ENCODE measurements at regions not wholly inside any gene's neighbourhood (a gene's known extent, or its start where the extent isn't known, plus 50 kb on each side); places are given as distances from the start of the nearest gene placed in this dataset.
A peak's percentile ranks its signal among the peaks of the same experiment; 100 is the strongest.

GRCh38 chr13:102945324-102945815 lies 99.5 kb downstream of the ERCC5 start:
- intact Hi-C loops (cut with DNase I): no loop called here

GRCh38 chr13:102944821-102945220 lies 99.0 kb downstream of the ERCC5 start:
- TF ChIP-seq CTCF (IDR thresholded peaks at IDR 0.05): no peak
- TF ChIP-seq EP300 (IDR thresholded peaks at IDR 0.05): no peak
- TF ChIP-seq POLR2AphosphoS5 (IDR thresholded peaks at IDR 0.05): no peak
- no peak for TF ChIP-seq POLR2A (IDR thresholded peaks at IDR 0.05; ENCODE audit: low read depth)
- no peak overlapping the region for H3K4me3 ChIP-seq
- H3K4me1 ChIP-seq: no peaks in the 10 kb centered on the region
- H3K27ac ChIP-seq (replicated peaks in 1 of 4): no peak overlapping the region
- intact Hi-C loops (cut with DNase I): no loop called here
- no peaks in the 10 kb centered on the region for H3K36me3 ChIP-seq
- peak; percentile 62 for DNase-seq (ENCODE audit: extremely low spot score)
- H3K9me3 ChIP-seq: peaks cover 0 to 12% (median 6%) of the 10 kb centered on the region in 4 donors
- 83% methylated on average over 2 of the region's 2 CpGs for WGBS
- H3K27me3 ChIP-seq: no peaks in the 10 kb centered on the region

More at GRCh38 chr13:102945324-102945815, 99.5 kb downstream of the ERCC5 start:
- DNase-seq (ENCODE audit: extremely low spot score): peak; percentile 4
- no peak overlapping the region for H3K4me3 ChIP-seq
- H3K4me1 ChIP-seq: no peaks in the 10 kb centered on the region
- peaks cover 0 to 12% (median 6%) of the 10 kb centered on the region in 4 donors for H3K9me3 ChIP-seq
- no peak overlapping the region for H3K27ac ChIP-seq (replicated peaks in 1 of 4)
- WGBS: 85% methylated on average over 7 of the region's 7 CpGs
- peaks cover 0 to 4% (median 0%) of the 10 kb centered on the region in 4 donors for H3K27me3 ChIP-seq
- TF ChIP-seq EP300 (IDR thresholded peaks at IDR 0.05) (no peak), POLR2A (IDR thresholded peaks at IDR 0.05; ENCODE audit: low read depth) (no peak), POLR2AphosphoS5 (IDR thresholded peaks at IDR 0.05) (no peak), CTCF (IDR thresholded peaks at IDR 0.05) (no peak)
- H3K36me3 ChIP-seq: no peaks in the 10 kb centered on the region

GRCh38 chr13:102940770-102941169 lies 94.9 kb downstream of the ERCC5 start:
- Histone ChIP-seq H3K27me3 (no peaks in the 10 kb centered on the region), H3K27ac (replicated peaks in 1 of 4) (no peak overlapping the region), H3K36me3 (no peaks in the 10 kb centered on the region), H3K9me3 (peaks cover 0 to 12% (median 6%) of the 10 kb centered on the region in 4 donors), H3K4me1 (no peaks in the 10 kb centered on the region), H3K4me3 (no peak overlapping the region)
- intact Hi-C loops (cut with DNase I): no loop called here
- peak; percentile 24 for DNase-seq (ENCODE audit: extremely low spot score)
- WGBS: 79% methylated on average over 1 of the region's 1 CpG
- TF ChIP-seq POLR2A (IDR thresholded peaks at IDR 0.05; ENCODE audit: low read depth): no peak
- no peak for TF ChIP-seq CTCF (IDR thresholded peaks at IDR 0.05)
- no peak for TF ChIP-seq EP300 (IDR thresholded peaks at IDR 0.05)
- TF ChIP-seq POLR2AphosphoS5 (IDR thresholded peaks at IDR 0.05): no peak

- no peaks in the 10 kb centered on the region for H3K4me1 ChIP-seq
- 77% methylated on average over 5 of the region's 5 CpGs for WGBS
- H3K9me3 ChIP-seq: peaks cover 0 to 12% (median 6%) of the 10 kb centered on the region in 4 donors
- no peak overlapping the region for H3K4me3 ChIP-seq
- TF ChIP-seq EP300 (IDR thresholded peaks at IDR 0.05): no peak
- TF ChIP-seq POLR2AphosphoS5 (IDR thresholded peaks at IDR 0.05): no peak
- TF ChIP-seq CTCF (IDR thresholded peaks at IDR 0.05): no peak
- TF ChIP-seq POLR2A (IDR thresholded peaks at IDR 0.05; ENCODE audit: low read depth): no peak
- no peaks in the 10 kb centered on the region for H3K27me3 ChIP-seq
- no peak for DNase-seq (ENCODE audit: extremely low spot score)
- intact Hi-C loops (cut with DNase I): no loop called here
- H3K36me3 ChIP-seq: no peaks in the 10 kb centered on the region
- H3K27ac ChIP-seq (replicated peaks in 1 of 4): no peak overlapping the region
Measured at GRCh38 chr13:102940143-102940542, 94.3 kb downstream of the ERCC5 start.

- H3K27ac ChIP-seq (replicated peaks in 1 of 4): no peak overlapping the region
- intact Hi-C loops (cut with DNase I): no loop called here
- 22% methylated on average over 2 of the region's 2 CpGs for WGBS
- H3K4me1 ChIP-seq: no peaks in the 10 kb centered on the region
- no peaks in the 10 kb centered on the region for H3K27me3 ChIP-seq
- peaks cover 0 to 6% (median under 1%) of the 10 kb centered on the region in 4 donors for H3K9me3 ChIP-seq
- no peaks in the 10 kb centered on the region for H3K36me3 ChIP-seq
- no peak overlapping the region for H3K4me3 ChIP-seq
- DNase-seq (ENCODE audit: extremely low spot score): no peak
- TF ChIP-seq POLR2AphosphoS5 (IDR thresholded peaks at IDR 0.05) (no peak), POLR2A (IDR thresholded peaks at IDR 0.05; ENCODE audit: low read depth) (no peak), EP300 (IDR thresholded peaks at IDR 0.05) (no peak), CTCF (IDR thresholded peaks at IDR 0.05) (no peak)
Measured at GRCh38 chr13:102935896-102936321, 90.1 kb downstream of the ERCC5 start.
